ENCODE measurements at regions not wholly inside any gene's neighbourhood (a gene's known extent, or its start where the extent isn't known, plus 50 kb on each side); places are given as distances from the start of the nearest gene placed in this dataset.

GRCh38 chr9:28232686-28233085 lies 659.4 kb upstream of the C9orf72 start:
- no peak for TF ChIP-seq CTCF (conservative IDR thresholded peaks at IDR 0.05)
- no peak for TF ChIP-seq EZH2 (IDR thresholded peaks at IDR 0.05; ENCODE audit: low read depth)

Data from PC-9 (cell line).